ENCODE measurements at regions not wholly inside any gene's neighbourhood (a gene's known extent, or its start where the extent isn't known, plus 50 kb on each side); places are given as distances from the start of the nearest gene placed in this dataset.

DNA sequence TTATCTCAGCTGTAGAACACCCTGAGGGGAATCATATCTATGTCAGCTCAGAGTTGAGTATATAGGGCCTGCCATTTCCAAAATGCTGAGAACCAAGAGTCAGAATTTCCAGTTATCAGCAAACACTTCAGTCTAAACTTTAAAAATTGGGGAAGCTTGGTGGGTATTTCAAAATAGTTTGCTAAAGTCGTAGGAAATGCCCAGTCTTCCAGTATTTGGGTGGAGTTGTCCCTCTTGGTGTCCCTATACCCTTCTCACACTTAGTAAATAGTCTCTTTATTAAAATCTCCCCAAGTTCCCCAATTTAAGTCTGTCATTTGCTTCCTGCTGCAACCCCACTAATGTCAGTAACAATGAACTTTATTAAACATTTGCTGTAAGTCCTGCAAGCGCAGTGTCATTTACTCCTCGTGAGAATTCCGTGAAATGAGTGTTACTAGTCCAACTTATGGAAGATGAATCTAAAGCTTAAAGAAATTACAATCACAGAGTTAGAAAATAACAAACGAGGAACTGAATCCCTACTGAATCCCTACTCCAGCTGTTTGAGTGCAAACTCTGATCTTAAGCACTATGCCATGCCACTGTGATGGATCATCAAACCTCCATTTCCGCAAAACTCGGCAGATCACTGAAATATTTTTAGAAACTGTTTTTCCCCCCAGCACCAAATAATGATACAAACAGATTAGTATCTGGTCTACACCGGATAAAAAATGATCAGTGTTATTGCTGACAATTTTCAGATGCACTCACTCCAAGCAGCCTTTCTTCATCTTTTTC, 341.7 kb upstream of the PROK2 start:
- no peak overlapping the region for H3K9ac ChIP-seq (ENCODE audit: low read length)
- no peaks in the 10 kb centered on the region for H3K36me3 ChIP-seq (ENCODE audit: control insufficient read depth, insufficient read depth, low read length)
- H3K4me3 ChIP-seq (ENCODE audit: low read length), result no peak overlapping the region
- no peaks in the 10 kb centered on the region for H3K4me1 ChIP-seq (ENCODE audit: control insufficient read depth, insufficient read depth, low read length)
- no peaks in the 10 kb centered on the region for H3K9me3 ChIP-seq (ENCODE audit: control insufficient read depth, low read length)
- no peaks in the 10 kb centered on the region for H3K27me3 ChIP-seq (ENCODE audit: control insufficient read depth, insufficient read depth, low read length)

DNA sequence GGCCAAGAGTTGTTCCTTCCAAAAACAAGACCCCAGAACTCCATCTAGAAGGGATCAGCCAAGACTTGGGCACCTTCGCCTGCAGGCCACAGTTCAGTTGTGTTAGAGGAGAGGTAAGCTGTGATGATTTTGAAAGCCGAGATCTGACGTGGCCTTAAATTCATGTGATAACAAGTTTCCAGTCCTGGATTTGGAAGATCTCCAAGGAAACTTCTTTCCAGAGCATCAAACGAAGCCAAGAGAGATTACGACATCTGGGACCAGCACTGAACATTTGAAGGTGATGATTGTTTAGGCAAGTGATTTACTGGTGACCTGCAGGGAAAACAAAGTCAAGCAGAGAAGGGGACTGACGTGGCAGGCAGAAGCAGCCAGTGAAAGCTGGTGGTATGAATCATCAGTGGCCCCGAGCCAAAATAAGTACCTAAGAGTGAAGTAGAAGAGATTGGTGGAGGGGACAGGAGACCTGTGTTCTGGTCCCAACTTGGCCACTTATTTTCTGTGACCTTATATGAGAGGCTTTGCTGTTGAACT, 339.0 kb upstream of the PROK2 start:
- Histone ChIP-seq H3K4me1 (ENCODE audit: control insufficient read depth, insufficient read depth, low read length) (no peaks in the 10 kb centered on the region), H3K27me3 (ENCODE audit: control insufficient read depth, insufficient read depth, low read length) (no peaks in the 10 kb centered on the region), H3K36me3 (ENCODE audit: control insufficient read depth, insufficient read depth, low read length) (no peaks in the 10 kb centered on the region), H3K4me3 (ENCODE audit: low read length) (no peak overlapping the region), H3K9me3 (ENCODE audit: control insufficient read depth, low read length) (no peaks in the 10 kb centered on the region), H3K9ac (ENCODE audit: low read length) (no peak overlapping the region)

DNA sequence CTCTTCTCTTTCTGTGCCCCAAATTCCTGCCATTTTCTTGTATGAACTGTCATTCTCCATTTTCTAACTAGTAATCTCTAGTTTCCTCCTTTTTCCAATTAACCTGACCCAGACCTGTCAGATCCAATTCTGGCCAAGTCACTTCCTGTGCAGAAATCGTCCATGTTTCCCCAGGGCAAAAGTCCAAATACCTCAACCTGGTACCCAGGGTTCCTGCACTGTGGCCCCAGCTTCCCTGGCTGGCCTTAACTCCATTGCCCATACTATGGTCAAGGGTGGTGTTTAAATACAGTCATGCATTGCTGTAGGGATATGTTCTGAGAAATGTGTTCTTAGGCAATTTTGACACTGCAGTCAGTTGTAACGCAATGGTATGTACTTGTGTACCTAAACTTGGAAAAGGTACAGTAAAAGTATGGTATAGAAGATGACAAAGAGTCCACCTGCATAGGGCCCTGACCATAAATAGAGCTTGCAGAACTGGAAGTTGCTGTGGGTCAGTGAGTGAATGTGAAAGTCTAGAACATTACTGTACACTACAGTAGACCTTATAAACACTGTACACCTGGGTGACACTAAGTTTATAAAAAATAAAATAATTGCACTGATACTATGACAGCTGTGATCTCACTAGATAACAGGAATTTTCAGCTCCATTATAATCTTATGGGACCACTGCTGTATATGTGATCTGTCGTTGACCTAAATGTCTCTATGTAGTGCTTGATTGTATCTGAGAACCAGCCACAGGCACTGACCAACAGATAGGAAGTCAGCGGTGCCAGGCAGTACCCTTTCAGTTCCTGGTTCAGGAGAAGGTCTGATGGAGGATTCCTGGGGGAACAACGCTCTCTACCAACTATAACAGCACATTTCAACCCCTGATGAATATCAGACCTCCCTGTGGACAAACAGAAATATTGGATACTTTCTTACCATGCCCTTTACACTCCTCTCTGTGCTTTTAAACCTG, 336.1 kb upstream of the PROK2 start:
- Histone ChIP-seq H3K27me3 (ENCODE audit: control insufficient read depth, insufficient read depth, low read length) (no peaks in the 10 kb centered on the region), H3K4me3 (ENCODE audit: low read length) (no peak overlapping the region), H3K4me1 (ENCODE audit: control insufficient read depth, insufficient read depth, low read length) (no peaks in the 10 kb centered on the region), H3K36me3 (ENCODE audit: control insufficient read depth, insufficient read depth, low read length) (no peaks in the 10 kb centered on the region), H3K9me3 (ENCODE audit: control insufficient read depth, low read length) (no peaks in the 10 kb centered on the region), H3K9ac (ENCODE audit: low read length) (no peak overlapping the region)

DNA sequence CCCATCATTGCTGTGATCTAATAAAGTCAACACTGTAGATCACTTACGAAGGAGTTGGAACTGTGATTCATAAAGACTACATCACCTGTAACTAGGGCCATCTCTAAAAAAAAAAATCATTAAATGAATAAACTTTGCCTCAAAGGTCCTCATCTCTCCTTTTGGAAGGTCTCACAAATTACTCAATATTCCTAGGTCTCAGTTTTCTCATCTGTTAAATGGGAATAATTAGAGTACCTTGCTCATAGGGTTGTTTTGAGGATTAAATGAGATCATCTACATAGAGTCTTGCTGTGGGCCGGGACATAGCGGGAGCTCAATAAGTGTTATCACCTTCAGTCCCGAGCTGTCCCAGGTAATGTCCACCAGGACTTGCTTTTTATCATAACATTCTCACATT, 335.1 kb upstream of the PROK2 start:
- H3K27me3 ChIP-seq (ENCODE audit: control insufficient read depth, insufficient read depth, low read length), result no peaks in the 10 kb centered on the region
- no peak overlapping the region for H3K9ac ChIP-seq (ENCODE audit: low read length)
- H3K4me1 ChIP-seq (ENCODE audit: control insufficient read depth, insufficient read depth, low read length), result no peaks in the 10 kb centered on the region
- H3K4me3 ChIP-seq (ENCODE audit: low read length), result no peak overlapping the region
- H3K36me3 ChIP-seq (ENCODE audit: control insufficient read depth, insufficient read depth, low read length), result no peaks in the 10 kb centered on the region
- H3K9me3 ChIP-seq (ENCODE audit: control insufficient read depth, low read length), result no peaks in the 10 kb centered on the region

DNA sequence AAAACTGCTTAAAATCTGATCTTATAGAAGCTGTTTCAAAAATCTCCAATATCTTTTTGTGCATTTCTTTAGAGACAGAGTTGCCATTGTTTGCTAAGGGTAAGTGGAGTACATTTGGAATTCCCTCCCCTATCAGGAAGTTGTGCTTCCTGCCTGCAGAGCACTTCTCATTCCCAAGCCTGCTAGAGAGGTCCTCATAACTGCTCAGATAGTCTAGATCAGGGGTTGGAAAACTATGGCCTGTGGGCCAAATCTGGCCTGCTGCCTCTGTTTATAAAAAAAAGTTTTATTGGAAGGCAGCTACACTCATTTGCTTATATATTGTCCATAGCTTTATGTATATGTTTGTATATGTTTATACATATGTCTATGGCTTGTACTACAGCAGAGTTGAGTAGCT, 333.7 kb upstream of the PROK2 start:
- Histone ChIP-seq H3K27me3 (ENCODE audit: control insufficient read depth, insufficient read depth, low read length) (no peaks in the 10 kb centered on the region), H3K36me3 (ENCODE audit: control insufficient read depth, insufficient read depth, low read length) (no peaks in the 10 kb centered on the region), H3K4me1 (ENCODE audit: control insufficient read depth, insufficient read depth, low read length) (no peaks in the 10 kb centered on the region), H3K9me3 (ENCODE audit: control insufficient read depth, low read length) (no peaks in the 10 kb centered on the region), H3K4me3 (ENCODE audit: low read length) (no peak overlapping the region), H3K9ac (ENCODE audit: low read length) (no peak overlapping the region)

DNA sequence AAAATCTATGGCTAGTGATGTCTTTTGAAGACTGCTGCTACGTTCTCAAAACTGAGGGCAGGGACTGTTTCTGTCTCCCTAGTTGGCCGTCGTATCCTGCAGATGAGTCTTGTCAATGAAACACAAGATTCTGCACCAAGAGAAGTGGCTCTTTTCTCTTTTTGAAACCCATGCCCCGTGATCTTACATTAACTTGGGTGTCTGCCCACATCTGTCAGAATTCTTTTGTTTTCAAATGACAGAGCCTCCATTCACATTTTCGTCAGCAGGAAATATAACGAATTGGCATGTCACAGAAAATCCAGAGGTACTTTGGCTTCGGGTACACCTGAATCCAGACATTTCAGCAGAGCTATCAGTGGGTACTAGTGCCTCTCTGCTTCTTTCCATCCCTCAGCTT, 331.3 kb upstream of the PROK2 start:
- Histone ChIP-seq H3K27me3 (ENCODE audit: control insufficient read depth, insufficient read depth, low read length) (no peaks in the 10 kb centered on the region), H3K4me3 (ENCODE audit: low read length) (no peak overlapping the region), H3K36me3 (ENCODE audit: control insufficient read depth, insufficient read depth, low read length) (no peaks in the 10 kb centered on the region), H3K9me3 (ENCODE audit: control insufficient read depth, low read length) (no peaks in the 10 kb centered on the region), H3K9ac (ENCODE audit: low read length) (no peak overlapping the region), H3K4me1 (ENCODE audit: control insufficient read depth, insufficient read depth, low read length) (no peaks in the 10 kb centered on the region)

DNA sequence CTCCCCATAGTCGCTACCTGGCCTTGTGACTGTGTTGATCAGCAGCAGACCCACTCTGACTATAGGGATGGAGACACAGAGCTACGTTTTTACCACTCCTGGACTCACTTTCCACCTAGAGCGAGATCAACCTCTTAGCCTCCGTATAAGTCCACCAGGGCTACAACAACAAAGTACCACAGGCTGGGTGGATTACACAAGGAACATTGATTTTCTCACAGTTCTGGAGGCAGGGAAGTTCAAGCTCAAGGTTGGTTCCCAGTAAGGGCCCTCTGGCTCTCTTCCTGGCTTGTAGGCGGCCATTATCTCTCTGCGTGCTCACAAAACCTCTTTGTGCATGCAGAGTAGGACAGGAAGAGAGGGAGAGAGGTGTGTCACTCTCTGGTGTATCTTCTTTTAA, 330.4 kb upstream of the PROK2 start:
- Histone ChIP-seq H3K27me3 (ENCODE audit: control insufficient read depth, insufficient read depth, low read length) (no peaks in the 10 kb centered on the region), H3K9ac (ENCODE audit: low read length) (no peak overlapping the region), H3K4me3 (ENCODE audit: low read length) (no peak overlapping the region), H3K4me1 (ENCODE audit: control insufficient read depth, insufficient read depth, low read length) (no peaks in the 10 kb centered on the region), H3K9me3 (ENCODE audit: control insufficient read depth, low read length) (no peaks in the 10 kb centered on the region), H3K36me3 (ENCODE audit: control insufficient read depth, insufficient read depth, low read length) (no peaks in the 10 kb centered on the region)

DNA sequence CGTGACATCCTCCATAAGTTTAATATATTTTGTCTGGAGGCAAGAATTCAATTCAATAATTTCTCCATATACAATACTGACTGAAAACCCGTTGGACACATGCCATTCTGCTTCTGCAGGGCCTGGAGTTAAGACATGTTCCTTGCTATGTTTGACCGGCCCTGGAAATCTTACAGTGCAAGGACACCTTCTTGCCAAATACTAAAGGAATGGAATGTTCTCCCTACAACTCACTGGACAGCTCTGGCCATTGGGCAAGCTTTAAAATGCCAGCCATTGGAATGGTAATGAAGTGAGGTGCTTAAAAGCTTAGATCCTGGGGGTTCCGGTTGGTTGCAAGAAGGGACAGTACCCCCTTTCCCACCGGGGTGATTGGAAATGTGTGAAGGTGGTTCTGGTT, 329.8 kb upstream of the PROK2 start:
- Histone ChIP-seq H3K36me3 (ENCODE audit: control insufficient read depth, insufficient read depth, low read length) (no peaks in the 10 kb centered on the region), H3K4me3 (ENCODE audit: low read length) (no peak overlapping the region), H3K27me3 (ENCODE audit: control insufficient read depth, insufficient read depth, low read length) (no peaks in the 10 kb centered on the region), H3K9ac (ENCODE audit: low read length) (no peak overlapping the region), H3K9me3 (ENCODE audit: control insufficient read depth, low read length) (no peaks in the 10 kb centered on the region), H3K4me1 (ENCODE audit: control insufficient read depth, insufficient read depth, low read length) (no peaks in the 10 kb centered on the region)

DNA sequence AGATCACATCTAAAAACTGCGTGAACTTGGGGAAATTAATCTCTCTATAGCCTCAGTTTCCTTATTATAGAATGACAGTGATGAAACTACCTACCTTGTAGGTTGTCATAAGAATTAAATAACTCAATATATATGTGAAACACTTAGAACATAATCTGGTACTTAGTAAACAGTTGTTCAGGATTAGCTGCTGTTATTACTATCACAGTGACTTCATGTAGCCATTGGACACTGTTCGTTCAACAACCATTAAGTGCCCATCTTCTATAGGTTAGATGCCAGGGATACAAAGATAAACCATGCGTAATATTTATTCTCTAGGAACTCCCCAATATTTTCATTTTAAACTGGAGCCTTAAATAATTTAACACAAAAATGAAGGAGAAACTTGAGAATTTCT, 329.0 kb upstream of the PROK2 start:
- Histone ChIP-seq H3K9ac (ENCODE audit: low read length) (no peak overlapping the region), H3K4me3 (ENCODE audit: low read length) (no peak overlapping the region), H3K27me3 (ENCODE audit: control insufficient read depth, insufficient read depth, low read length) (no peaks in the 10 kb centered on the region), H3K36me3 (ENCODE audit: control insufficient read depth, insufficient read depth, low read length) (no peaks in the 10 kb centered on the region), H3K4me1 (ENCODE audit: control insufficient read depth, insufficient read depth, low read length) (no peaks in the 10 kb centered on the region), H3K9me3 (ENCODE audit: control insufficient read depth, low read length) (no peaks in the 10 kb centered on the region)

DNA sequence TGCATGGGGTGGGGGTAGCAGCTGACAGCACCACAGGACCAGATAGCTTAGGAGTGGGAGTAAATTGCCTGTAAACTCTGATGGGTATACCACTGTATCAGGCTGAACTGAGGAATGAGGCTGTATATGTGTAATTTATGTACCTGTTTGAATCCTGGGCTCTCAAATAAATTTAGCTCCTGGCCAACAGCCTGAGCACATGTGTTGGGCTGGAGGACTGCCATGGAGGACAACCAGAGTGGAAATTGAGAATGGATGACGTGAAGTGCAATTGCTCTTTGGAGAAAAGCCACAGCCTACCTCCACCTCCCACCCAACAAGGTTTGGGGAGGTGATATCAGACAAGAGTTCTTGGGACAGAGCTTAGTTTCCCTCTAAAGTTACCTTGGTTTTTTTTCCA, 328.6 kb upstream of the PROK2 start:
- Histone ChIP-seq H3K27me3 (ENCODE audit: control insufficient read depth, insufficient read depth, low read length) (no peaks in the 10 kb centered on the region), H3K9ac (ENCODE audit: low read length) (no peak overlapping the region), H3K36me3 (ENCODE audit: control insufficient read depth, insufficient read depth, low read length) (no peaks in the 10 kb centered on the region), H3K9me3 (ENCODE audit: control insufficient read depth, low read length) (no peaks in the 10 kb centered on the region), H3K4me3 (ENCODE audit: low read length) (no peak overlapping the region), H3K4me1 (ENCODE audit: control insufficient read depth, insufficient read depth, low read length) (no peaks in the 10 kb centered on the region)

DNA sequence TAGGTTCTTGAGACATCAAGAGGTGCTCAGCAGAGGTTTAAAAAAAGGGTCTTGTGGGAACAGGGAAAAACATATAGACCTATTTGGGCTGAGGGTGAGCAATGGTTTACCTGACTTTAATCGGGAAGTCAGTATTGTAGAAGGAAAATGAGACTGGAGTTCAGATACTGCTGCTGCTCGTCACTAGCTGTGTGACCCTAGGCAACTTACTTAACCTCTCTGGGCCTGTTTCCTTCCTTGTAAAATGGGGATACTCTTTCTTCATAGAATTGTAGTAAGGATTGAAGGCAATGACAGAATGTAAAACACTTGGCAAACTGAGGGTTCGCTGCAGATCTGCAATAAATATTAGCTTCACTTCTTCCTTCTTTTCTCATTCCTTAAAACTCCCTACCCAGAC, 327.5 kb upstream of the PROK2 start:
- no peaks in the 10 kb centered on the region for H3K4me1 ChIP-seq (ENCODE audit: control insufficient read depth, insufficient read depth, low read length)
- no peak overlapping the region for H3K9ac ChIP-seq (ENCODE audit: low read length)
- no peaks in the 10 kb centered on the region for H3K9me3 ChIP-seq (ENCODE audit: control insufficient read depth, low read length)
- H3K4me3 ChIP-seq (ENCODE audit: low read length), result no peak overlapping the region
- H3K36me3 ChIP-seq (ENCODE audit: control insufficient read depth, insufficient read depth, low read length), result no peaks in the 10 kb centered on the region
- H3K27me3 ChIP-seq (ENCODE audit: control insufficient read depth, insufficient read depth, low read length), result no peaks in the 10 kb centered on the region

Measured in mucosa of stomach (tissue), 1 donor.